ENCODE measurements at regions not wholly inside any gene's neighbourhood (a gene's known extent, or its start where the extent isn't known, plus 50 kb on each side); places are given as distances from the start of the nearest gene placed in this dataset.

GRCh38 chr14:66434464-66434863 is 51.7 kb upstream of the CCDC196 start:
- no peak for TF ChIP-seq CTCF (IDR thresholded peaks at IDR 0.05)
- TF ChIP-seq EP300 (IDR thresholded peaks at IDR 0.05; ENCODE audit: borderline replicate concordance in 1 of 2, low read depth in 1 of 2, low read length in 1 of 2), result no peak
- TF ChIP-seq POLR2AphosphoS5 (IDR thresholded peaks at IDR 0.05; ENCODE audit: low read depth, low read length), result no peak
- no peak for TF ChIP-seq MXI1 (IDR thresholded peaks at IDR 0.05; ENCODE audit: low read depth, low read length)
- no peak for TF ChIP-seq YY1 (IDR thresholded peaks at IDR 0.05; ENCODE audit: low read depth)
- TF ChIP-seq TCF12 (IDR thresholded peaks at IDR 0.05), result no peak
- no peak for TF ChIP-seq GABPA (IDR thresholded peaks at IDR 0.05; ENCODE audit: low read depth)
- TF ChIP-seq REST (IDR thresholded peaks at IDR 0.05; ENCODE audit: low read depth, low read length), result no peak

Measured in SK-N-SH (cell line).